Upper lobe of left lung (tissue), 6 donors: ENCODE measurements at regions not wholly inside any gene's neighbourhood (a gene's known extent, or its start where the extent isn't known, plus 50 kb on each side); places are given as distances from the start of the nearest gene placed in this dataset.
"Not testable (repeated sequence)": the region's sequence is repeated elsewhere in the genome, so short reads cannot be mapped to it uniquely, and the experiment has no call there.

Experiments used
- ATAC-seq, 2 donors: fragments of 200-7000 bp; cut with Tn5 transposase; one replicate each; pipeline ENCODE4 v1.9.1; 2022; ENCODE audit warnings: mild to moderate bottlenecking in 2 of 2, moderate library complexity in 2 of 2; ENCODE audit not compliant: low FRiP score in 2 of 2
- DNase-seq, 2 donors: peaks; one replicate each; pipeline ENCODE4 v3.0.0-alpha.2; 2019 to 2020
- H3K27ac ChIP-seq, 4 donors: fragments of 200-600 bp; sonication (generic); one replicate each; pipeline ENCODE4 v1.5.1; 2016 to 2019
- H3K27me3 ChIP-seq, 4 donors: fragments of 200-600 bp; sonication (generic); one replicate each; pipeline ENCODE4 v1.5.1; 2017 to 2019
- H3K36me3 ChIP-seq, 4 donors: fragments of 200-600 bp; sonication (generic); one replicate each; pipeline ENCODE4 v1.5.1; 2016 to 2019
- H3K4me1 ChIP-seq, 4 donors: fragments of 200-600 bp; sonication (generic); one replicate each; pipeline ENCODE4 v1.5.1; 2018 to 2019
- H3K4me3 ChIP-seq, 4 donors: fragments of 200-600 bp; sonication (generic); one replicate each; pipeline ENCODE4 v1.5.1; 2017 to 2019; ENCODE audit warnings: mild to moderate bottlenecking in 2 of 4, moderate library complexity in 1 of 4
- H3K9me3 ChIP-seq, 4 donors: fragments of 200-600 bp; sonication (generic); one replicate each; pipeline ENCODE4 v1.5.1; 2018 to 2019
- CTCF ChIP-seq, 6 experiments: fragments of 450-650 bp in 4 of 6; fragments of 200-600 bp in 2 of 6; sonication (generic) in 2 of 6; IDR thresholded peaks; one replicate each; pipeline ENCODE4 v1.5.1; 2016 to 2019; ENCODE audit warnings: antibody characterized with exemption in 6 of 6
- EP300 ChIP-seq, 4 donors: sonication (generic); formaldehyde crosslinking; IDR thresholded peaks; one replicate each; pipeline ENCODE4 v1.5.1; 2017; ENCODE audit warnings: antibody characterized with exemption in 4 of 4, control low read depth in 2 of 4
- POLR2A ChIP-seq, 4 donors: fragments of 450-650 bp; IDR thresholded peaks; one replicate each; pipeline ENCODE4 v1.5.1; 2016 to 2017; ENCODE audit warnings: antibody characterized with exemption in 4 of 4, mild to moderate bottlenecking in 2 of 4
- POLR2AphosphoS5 ChIP-seq, 2 donors: sonication (generic); formaldehyde crosslinking; IDR thresholded peaks; one replicate each; pipeline ENCODE4 v1.5.1; 2017; ENCODE audit warnings: antibody characterized with exemption in 2 of 2
- WGBS, 2 donors: methylation state at CpG; one replicate each; pipeline ENCODE4 v1.1.5; 2017 to 2018; 5-methylcytosine and 5-hydroxymethylcytosine counted together
- donor health status: DM: no; HTN: no; CAD: no; lungs with moderate emphysema.
- donor health status: DM: no; HTN: yes; CAD: no; lungs with severe emphysema.

DNA sequence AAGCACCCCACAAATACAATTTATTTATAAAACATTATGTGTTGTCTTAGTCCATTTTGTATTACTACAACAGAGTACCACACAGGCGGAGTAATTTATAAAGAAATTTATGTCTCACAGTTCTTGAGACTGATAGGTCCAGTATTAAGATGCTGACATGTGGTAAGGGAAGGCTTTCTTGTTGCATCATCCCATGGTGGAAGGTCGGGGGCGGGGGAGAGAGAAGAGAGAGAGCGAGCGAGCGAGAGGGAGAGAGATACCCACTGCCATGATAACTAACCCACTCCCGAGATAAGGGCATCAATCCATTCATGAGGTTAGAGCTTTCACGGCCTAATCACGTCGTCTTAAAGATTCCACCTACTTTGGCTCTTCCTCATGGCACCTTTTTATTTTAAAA, 117.8 kb downstream of the KCNJ12 start:
- no peaks in the 10 kb centered on the region for H3K27me3 ChIP-seq
- H3K9me3 ChIP-seq, result no peaks in the 10 kb centered on the region
- no peak overlapping the region for H3K27ac ChIP-seq
- no peak for ATAC-seq
- H3K4me3 ChIP-seq, result no peak overlapping the region
- H3K36me3 ChIP-seq, result no peaks in the 10 kb centered on the region
- no peaks in the 10 kb centered on the region for H3K4me1 ChIP-seq
- DNase-seq, result no peak
- 89 to 91% methylated on average over 10 of the region's 10 CpGs for WGBS, 2 donors
- TF ChIP-seq EP300 (IDR thresholded peaks at IDR 0.05) (no peak), POLR2AphosphoS5 (IDR thresholded peaks at IDR 0.05) (no peak), CTCF (IDR thresholded peaks at IDR 0.05) (no peak), POLR2A (IDR thresholded peaks at IDR 0.05) (no peak)

- DNase-seq (no peak), ATAC-seq (no peak)
- TF ChIP-seq POLR2A (IDR thresholded peaks at IDR 0.05) (no peak), POLR2AphosphoS5 (IDR thresholded peaks at IDR 0.05) (no peak), EP300 (IDR thresholded peaks at IDR 0.05) (no peak), CTCF (IDR thresholded peaks at IDR 0.05) (no peak)
Observed at GRCh38 chr17:21495281-21495680, 119.1 kb downstream of the KCNJ12 start.

DNA sequence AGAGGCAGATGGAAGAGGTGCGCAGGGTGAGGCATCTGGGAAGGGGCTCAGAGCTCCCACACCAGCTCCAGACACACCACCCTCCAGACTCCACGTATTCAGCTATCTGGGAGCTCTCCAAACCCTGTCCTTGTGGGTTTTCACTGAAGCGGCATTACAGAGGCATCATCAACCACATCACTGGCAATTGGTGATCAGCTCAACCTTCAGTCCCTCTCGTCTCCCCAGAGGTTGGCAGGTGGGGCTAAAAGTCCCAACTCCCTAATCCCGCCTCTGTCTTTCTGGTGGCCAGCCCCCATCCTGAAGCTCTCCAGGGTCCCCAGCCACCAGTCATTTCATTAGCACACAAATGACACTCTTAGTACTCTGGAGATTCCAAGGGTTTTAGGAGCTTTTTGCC, 123.9 kb downstream of the KCNJ12 start:
- TF ChIP-seq POLR2AphosphoS5 (IDR thresholded peaks at IDR 0.05), result no peak
- no peak for TF ChIP-seq EP300 (IDR thresholded peaks at IDR 0.05)
- no peak for TF ChIP-seq CTCF (IDR thresholded peaks at IDR 0.05)
- no peak for TF ChIP-seq POLR2A (IDR thresholded peaks at IDR 0.05)
- Histone ChIP-seq H3K27me3 (no peaks in the 10 kb centered on the region), H3K27ac (no peak overlapping the region), H3K9me3 (no peaks in the 10 kb centered on the region), H3K4me1 (no peaks in the 10 kb centered on the region), H3K36me3 (no peaks in the 10 kb centered on the region), H3K4me3 (no peak overlapping the region)
- DNase-seq (no peak), ATAC-seq (no peak)
- WGBS, 2 donors, result 56 to 76% methylated on average over 5 of the region's 5 CpGs

More at GRCh38 chr17:21495281-21495680, 119.1 kb downstream of the KCNJ12 start:
- Histone ChIP-seq H3K4me3 (no peak overlapping the region), H3K27me3 (no peaks in the 10 kb centered on the region), H3K9me3 (no peaks in the 10 kb centered on the region), H3K36me3 (no peaks in the 10 kb centered on the region), H3K4me1 (no peaks in the 10 kb centered on the region), H3K27ac (no peak overlapping the region)
- WGBS, 2 donors, result 73 to 78% methylated on average over 6 to 8 of the region's 8 CpGs

GRCh38 chr17:21501927-21502700, 126.0 kb downstream of the KCNJ12 start:
- H3K9me3 ChIP-seq, H3K36me3 ChIP-seq, H3K4me1 ChIP-seq, H3K27me3 ChIP-seq, H3K4me3 ChIP-seq, ATAC-seq, H3K27ac ChIP-seq, DNase-seq: not testable (repeated sequence)
- 76 to 78% methylated on average over 15 of the region's 15 CpGs for WGBS, 2 donors

GRCh38 chr17:21505819-21506815, 130.0 kb downstream of the KCNJ12 start:
- TF ChIP-seq POLR2AphosphoS5 (IDR thresholded peaks at IDR 0.05) (no peak), CTCF (IDR thresholded peaks at IDR 0.05) (no peak), EP300 (IDR thresholded peaks at IDR 0.05) (no peak), POLR2A (IDR thresholded peaks at IDR 0.05) (no peak)
- WGBS, 2 donors, result 83 to 86% methylated on average over 19 to 29 of the region's 37 CpGs
- Histone ChIP-seq H3K27me3 (no peaks in the 10 kb centered on the region), H3K27ac (no peak overlapping the region), H3K4me3 (no peak overlapping the region), H3K36me3 (no peaks in the 10 kb centered on the region), H3K4me1 (peaks cover under 1 to 4% (median 4%) of the 10 kb centered on the region in 4 donors), H3K9me3 (no peaks in the 10 kb centered on the region)
- ATAC-seq, result no peak
- peak in 1 of 2 donors; percentile 78 for DNase-seq

- not testable (repeated sequence) for H3K27ac ChIP-seq, H3K4me3 ChIP-seq, H3K27me3 ChIP-seq, H3K36me3 ChIP-seq, ATAC-seq, H3K9me3 ChIP-seq, DNase-seq
- WGBS, 2 donors, result 52 to 65% methylated on average over 4 of the region's 4 CpGs
- peaks cover 9 to 15% (median 13%) of the 10 kb centered on the region in 4 donors for H3K4me1 ChIP-seq
Observed at GRCh38 chr17:21507806-21508205, 131.6 kb downstream of the KCNJ12 start.
